ENCODE measurements at regions not wholly inside any gene's neighbourhood (a gene's known extent, or its start where the extent isn't known, plus 50 kb on each side); places are given as distances from the start of the nearest gene placed in this dataset.

DNA sequence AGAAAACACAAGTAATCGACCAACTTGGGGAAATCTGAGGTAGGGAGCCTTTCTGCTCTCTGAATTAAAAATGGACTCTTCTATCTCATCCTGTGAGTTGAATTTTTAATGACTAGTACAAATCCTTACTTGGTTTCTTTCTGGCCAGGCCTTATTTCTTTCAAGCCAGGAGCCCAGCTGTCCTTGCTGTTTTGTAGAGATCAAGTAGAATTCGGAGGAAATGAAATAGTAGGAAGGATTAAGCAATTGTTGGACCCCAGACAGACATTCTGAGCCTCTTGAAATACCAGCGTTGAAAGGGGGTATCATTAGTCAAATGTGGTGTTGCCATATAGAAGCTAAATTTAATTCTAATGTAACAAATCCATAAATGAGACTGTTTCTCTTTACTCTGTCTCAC is 53.7 kb upstream of the SMIM15 start:
- TF ChIP-seq, protein P1, sequence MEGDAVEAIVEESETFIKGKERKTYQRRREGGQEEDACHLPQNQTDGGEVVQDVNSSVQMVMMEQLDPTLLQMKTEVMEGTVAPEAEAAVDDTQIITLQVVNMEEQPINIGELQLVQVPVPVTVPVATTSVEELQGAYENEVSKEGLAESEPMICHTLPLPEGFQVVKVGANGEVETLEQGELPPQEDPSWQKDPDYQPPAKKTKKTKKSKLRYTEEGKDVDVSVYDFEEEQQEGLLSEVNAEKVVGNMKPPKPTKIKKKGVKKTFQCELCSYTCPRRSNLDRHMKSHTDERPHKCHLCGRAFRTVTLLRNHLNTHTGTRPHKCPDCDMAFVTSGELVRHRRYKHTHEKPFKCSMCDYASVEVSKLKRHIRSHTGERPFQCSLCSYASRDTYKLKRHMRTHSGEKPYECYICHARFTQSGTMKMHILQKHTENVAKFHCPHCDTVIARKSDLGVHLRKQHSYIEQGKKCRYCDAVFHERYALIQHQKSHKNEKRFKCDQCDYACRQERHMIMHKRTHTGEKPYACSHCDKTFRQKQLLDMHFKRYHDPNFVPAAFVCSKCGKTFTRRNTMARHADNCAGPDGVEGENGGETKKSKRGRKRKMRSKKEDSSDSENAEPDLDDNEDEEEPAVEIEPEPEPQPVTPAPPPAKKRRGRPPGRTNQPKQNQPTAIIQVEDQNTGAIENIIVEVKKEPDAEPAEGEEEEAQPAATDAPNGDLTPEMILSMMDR (IDR thresholded peaks at IDR 0.05): no peak
- TF ChIP-seq, protein P2, sequence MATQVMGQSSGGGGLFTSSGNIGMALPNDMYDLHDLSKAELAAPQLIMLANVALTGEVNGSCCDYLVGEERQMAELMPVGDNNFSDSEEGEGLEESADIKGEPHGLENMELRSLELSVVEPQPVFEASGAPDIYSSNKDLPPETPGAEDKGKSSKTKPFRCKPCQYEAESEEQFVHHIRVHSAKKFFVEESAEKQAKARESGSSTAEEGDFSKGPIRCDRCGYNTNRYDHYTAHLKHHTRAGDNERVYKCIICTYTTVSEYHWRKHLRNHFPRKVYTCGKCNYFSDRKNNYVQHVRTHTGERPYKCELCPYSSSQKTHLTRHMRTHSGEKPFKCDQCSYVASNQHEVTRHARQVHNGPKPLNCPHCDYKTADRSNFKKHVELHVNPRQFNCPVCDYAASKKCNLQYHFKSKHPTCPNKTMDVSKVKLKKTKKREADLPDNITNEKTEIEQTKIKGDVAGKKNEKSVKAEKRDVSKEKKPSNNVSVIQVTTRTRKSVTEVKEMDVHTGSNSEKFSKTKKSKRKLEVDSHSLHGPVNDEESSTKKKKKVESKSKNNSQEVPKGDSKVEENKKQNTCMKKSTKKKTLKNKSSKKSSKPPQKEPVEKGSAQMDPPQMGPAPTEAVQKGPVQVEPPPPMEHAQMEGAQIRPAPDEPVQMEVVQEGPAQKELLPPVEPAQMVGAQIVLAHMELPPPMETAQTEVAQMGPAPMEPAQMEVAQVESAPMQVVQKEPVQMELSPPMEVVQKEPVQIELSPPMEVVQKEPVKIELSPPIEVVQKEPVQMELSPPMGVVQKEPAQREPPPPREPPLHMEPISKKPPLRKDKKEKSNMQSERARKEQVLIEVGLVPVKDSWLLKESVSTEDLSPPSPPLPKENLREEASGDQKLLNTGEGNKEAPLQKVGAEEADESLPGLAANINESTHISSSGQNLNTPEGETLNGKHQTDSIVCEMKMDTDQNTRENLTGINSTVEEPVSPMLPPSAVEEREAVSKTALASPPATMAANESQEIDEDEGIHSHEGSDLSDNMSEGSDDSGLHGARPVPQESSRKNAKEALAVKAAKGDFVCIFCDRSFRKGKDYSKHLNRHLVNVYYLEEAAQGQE (IDR thresholded peaks at IDR 0.05; ENCODE audit: insufficient read depth in 1 of 2, low read depth in 2 of 2, low read length in 1 of 2): no peak
